NCI-H226 (cell line): ENCODE measurements at regions not wholly inside any gene's neighbourhood (a gene's known extent, or its start where the extent isn't known, plus 50 kb on each side); places are given as distances from the start of the nearest gene placed in this dataset.
"Not testable (repeated sequence)": the region's sequence is repeated elsewhere in the genome, so short reads cannot be mapped to it uniquely, and the experiment has no call there.

Experiments used
- DNase-seq: peaks from one replicate; pipeline ENCODE4 v3.0.0-alpha.2; 2015

- no peak for DNase-seq
Observed at GRCh38 chr1:201639826-201640225, 100.9 kb downstream of the NAV1 start.

GRCh38 chr1:201640624-201641023 lies 101.7 kb downstream of the NAV1 start:
- no peak for DNase-seq

GRCh38 chr1:201641524-201642253 lies 102.8 kb downstream of the NAV1 start:
- DNase-seq: no peak

GRCh38 chr1:201643835-201644104 lies 104.8 kb downstream of the NAV1 start:
- peak; percentile 25 for DNase-seq

GRCh38 chr1:201644197-201644596 lies 105.3 kb downstream of the NAV1 start:
- no peak for DNase-seq

GRCh38 chr1:201645000-201645399 lies 106.1 kb downstream of the NAV1 start:
- not testable (repeated sequence) for DNase-seq

- peak; percentile 36 for DNase-seq
Observed at GRCh38 chr1:201645956-201646355, 107.0 kb downstream of the NAV1 start.

- no peak for DNase-seq
Observed at GRCh38 chr1:201646411-201647022, 107.6 kb downstream of the NAV1 start.

GRCh38 chr1:201647094-201647493 lies 108.2 kb downstream of the NAV1 start:
- no peak for DNase-seq

GRCh38 chr1:201647722-201648065 lies 108.8 kb downstream of the NAV1 start:
- DNase-seq: no peak

- DNase-seq: peak; percentile 33
Observed at GRCh38 chr1:201648066-201648906, 109.4 kb downstream of the NAV1 start.

- no peak for DNase-seq
Observed at GRCh38 chr1:201648907-201649721, 110.2 kb downstream of the NAV1 start.

GRCh38 chr1:201649761-201650622 lies 111.1 kb downstream of the NAV1 start:
- peak; percentile 20 for DNase-seq

GRCh38 chr1:201650623-201650933 lies 111.7 kb downstream of the NAV1 start:
- DNase-seq: no peak

- DNase-seq: no peak
Observed at GRCh38 chr1:201652181-201652580, 113.3 kb downstream of the NAV1 start.

GRCh38 chr1:201653233-201653632 lies 114.3 kb downstream of the NAV1 start:
- no peak for DNase-seq

GRCh38 chr1:201653883-201654282 lies 115.0 kb downstream of the NAV1 start:
- DNase-seq: no peak

- DNase-seq: no peak
Observed at GRCh38 chr1:201655243-201655642, 116.3 kb downstream of the NAV1 start.

GRCh38 chr1:201655910-201656309 lies 117.0 kb downstream of the NAV1 start:
- no peak for DNase-seq

- DNase-seq: no peak
Observed at GRCh38 chr1:201656311-201657032, 117.5 kb downstream of the NAV1 start.

- no peak for DNase-seq
Observed at GRCh38 chr1:201659572-201659971, 120.6 kb downstream of the NAV1 start.
